HepG2 (cell line): ENCODE measurements at regions not wholly inside any gene's neighbourhood (a gene's known extent, or its start where the extent isn't known, plus 50 kb on each side); places are given as distances from the start of the nearest gene placed in this dataset.

ENCODE experiments used
- ATAC-seq: fragments of 200-7000 bp; cut with Tn5 transposase; 3 replicates; pipeline ENCODE4 v1.9.1; 2020; ENCODE audit warnings: mild to moderate bottlenecking, moderate library complexity
- BruUV-seq: library from RNA; stranded (reverse); fragments of 400-500 nt; replicated peaks from 2 replicates; lab custom pipeline; 2021; lab: Mats Ljungman, UMichigan
- CTCF ChIA-PET: fragments of 300-600 bp; formaldehyde crosslinking; extraction: SDS; loops from one replicate; lab custom pipeline; 2021; ENCODE audit warnings: low total read pairs, inconsistent platforms, low intra/inter-chr PET ratio; lab: Yijun Ruan, JAX
- POLR2A ChIA-PET: fragments of 350-600 bp; sonication (Branson Sonifier 250); formaldehyde crosslinking; loops from one replicate; lab custom pipeline; 2020; ENCODE audit warnings: antibody characterized with exemption, inconsistent platforms; lab: Yijun Ruan, JAX
- DNase-seq: peaks from one replicate; pipeline ENCODE4 v3.0.0-alpha.2; 2015; ENCODE audit warnings: low spot score
- FAIRE-seq: peaks from 3 replicates; lab custom pipeline; 2011; peaks lifted over from hg19 to GRCh38; lab: Jason Lieb, UNC
- H2AFZ ChIP-seq: one replicate; pipeline ENCODE4 v1.6.1; 2011; ENCODE audit warnings: low read length, inconsistent platforms
- H3K27ac ChIP-seq: fragments of 300-600 bp; 3 replicates; pipeline ENCODE4 v1.8.0; 2011; ENCODE audit warnings: mixed run types, mild to moderate bottlenecking, mixed read lengths, low read length, inconsistent platforms; ENCODE audit not compliant: insufficient read depth; ENCODE audit errors: extremely low read length
- H3K27me3 ChIP-seq, 2 experiments: fragments of 200-600 bp in 1 of 2; 2 replicates in 1 of 2; 3 replicates in 1 of 2; pipeline versions ENCODE4 v1.6.0 to v1.8.0; 2011; ENCODE audit warnings: low read length in 2 of 2, mild to moderate bottlenecking in 2 of 2, moderate library complexity in 2 of 2, inconsistent platforms in 1 of 2; ENCODE audit not compliant: insufficient read depth in 2 of 2, control insufficient read depth in 1 of 2
- H3K36me3 ChIP-seq, 2 experiments: fragments of 200-600 bp in 1 of 2; replicated peaks in 1 of 2; 2 replicates in 1 of 2; 3 replicates in 1 of 2; pipeline versions ENCODE4 v1.5.1 to v1.8.0; 2011; ENCODE audit warnings: low read length in 2 of 2, inconsistent platforms in 1 of 2; ENCODE audit not compliant: insufficient read depth in 2 of 2, control insufficient read depth in 1 of 2
- H3K4me1 ChIP-seq: 2 replicates; pipeline ENCODE4 v1.5.1; 2012; ENCODE audit warnings: low read length, inconsistent platforms; ENCODE audit not compliant: insufficient read depth
- H3K4me2 ChIP-seq: 2 replicates; pipeline ENCODE4 v1.6.0; 2011; ENCODE audit warnings: low read depth, low read length, inconsistent platforms
- H3K4me3 ChIP-seq, 3 experiments: fragments of 200-600 bp in 1 of 3; sonication (generic), shearing (Covaris generic) in 1 of 3; replicated peaks in 1 of 3; 2 replicates each; pipeline ENCODE4 v1.5.1; 2011 to 2016; ENCODE audit warnings: low read length in 3 of 3, inconsistent platforms in 2 of 3, low read depth in 2 of 3, mild to moderate bottlenecking in 2 of 3, control low read depth in 1 of 3, mixed read lengths in 1 of 3; ENCODE audit not compliant: insufficient read depth in 1 of 3
- H3K79me2 ChIP-seq: one replicate; pipeline ENCODE4 v1.6.1; 2011; ENCODE audit warnings: low read length, inconsistent platforms; ENCODE audit not compliant: insufficient read depth
- H3K9ac ChIP-seq: 2 replicates; pipeline ENCODE4 v1.6.0; 2011; ENCODE audit warnings: mild to moderate bottlenecking, low read depth, low read length, inconsistent platforms; ENCODE audit not compliant: insufficient read depth
- H3K9me3 ChIP-seq: 2 replicates; pipeline ENCODE4 v1.5.1; 2012; ENCODE audit warnings: mild to moderate bottlenecking, low read length
- H4K20me1 ChIP-seq: 2 replicates; pipeline ENCODE4 v1.6.0; 2011; ENCODE audit warnings: inconsistent platforms, mild to moderate bottlenecking, low read length, moderate library complexity; ENCODE audit not compliant: insufficient read depth
- ATF1 ChIP-seq: IDR thresholded peaks from 2 replicates; pipeline ENCODE4 v1.6.1; 2016; ENCODE audit warnings: mild to moderate bottlenecking, control low read depth
- ATRX ChIP-seq: sonication (generic); formaldehyde crosslinking; IDR thresholded peaks from 2 replicates; pipeline ENCODE4 v1.4.0; 2020; ENCODE audit warnings: missing genetic modification reagents, borderline replicate concordance
- GATA4 ChIP-seq: sonication (generic); IDR thresholded peaks from 2 replicates; pipeline ENCODE4 v1.6.1; 2016; ENCODE audit warnings: antibody characterized with exemption, low read depth, borderline replicate concordance
- GTF2F1 ChIP-seq: fragments of 150-350 bp; IDR thresholded peaks from 2 replicates; pipeline ENCODE4 v1.6.1; 2014; ENCODE audit warnings: low read length
- IKZF1 ChIP-seq: fragments of 450-650 bp; IDR thresholded peaks from 2 replicates; pipeline ENCODE4 v1.7.1; 2016
- JUNB ChIP-seq: sonication (generic); formaldehyde crosslinking; IDR thresholded peaks from 2 replicates; pipeline ENCODE4 v1.8.0; 2022; ENCODE audit warnings: missing genetic modification reagents, mild to moderate bottlenecking, borderline replicate concordance
- MBNL3 ChIP-seq: fragments of 250-450 bp; sonication (Bioruptor Pico); conservative IDR thresholded peaks from 2 replicates; pipeline ENCODE4 v1.8.0; 2022; ENCODE audit warnings: mild to moderate bottlenecking, inconsistent platforms
- MZF1 ChIP-seq: sonication (generic); formaldehyde crosslinking; IDR thresholded peaks from 2 replicates; pipeline ENCODE4 v1.8.1; 2023; ENCODE audit warnings: mild to moderate bottlenecking, missing genetic modification reagents, borderline replicate concordance
- ZNF737 ChIP-seq: sonication (generic); formaldehyde crosslinking; IDR thresholded peaks from 2 replicates; pipeline ENCODE4 v1.5.0; 2020; ENCODE audit warnings: missing genetic modification reagents, mild to moderate bottlenecking, borderline replicate concordance
- ZSCAN31 ChIP-seq: sonication (generic); formaldehyde crosslinking; IDR thresholded peaks from 2 replicates; pipeline ENCODE4 v1.5.0; 2020; ENCODE audit warnings: low read depth, mild to moderate bottlenecking, missing genetic modification reagents
- WGBS: methylation state at CpG from one replicate; pipeline ENCODE4 v1.1.6; 2017; ENCODE audit warnings: low lambda C conversion rate; 5-methylcytosine and 5-hydroxymethylcytosine counted together
- in situ Hi-C: cut with HindIII; loops from 2 replicates; pipeline ENCODE4 v1.10.0; 2017; ENCODE audit warnings: low pct_unique_long_range_greater_than_20kb; ENCODE audit not compliant: extremely low pct_ligation_motif_present
- intact Hi-C: fragments of 100-400 bp; cut with micrococcal nuclease; formaldehyde crosslinking; loops from one replicate; pipeline ENCODE4 v1.10.0; 2022; ENCODE audit not compliant: unreplicated experiment
- TF ChIP-seq, protein P1 (sequence below): sonication (generic); formaldehyde crosslinking; conservative IDR thresholded peaks from 2 replicates; pipeline ENCODE4 v1.4.0; 2020; ENCODE audit warnings: mild to moderate bottlenecking, missing genetic modification reagents, moderate library complexity
- TF ChIP-seq, protein P2 (sequence below): sonication (generic); formaldehyde crosslinking; IDR thresholded peaks from 2 replicates; pipeline ENCODE4 v1.5.1; 2020; ENCODE audit warnings: mild to moderate bottlenecking, missing genetic modification reagents, moderate library complexity
- TF ChIP-seq, protein P3 (sequence below): sonication (generic); formaldehyde crosslinking; IDR thresholded peaks from 2 replicates; pipeline ENCODE4 v1.4.0; 2020; ENCODE audit warnings: mild to moderate bottlenecking, missing genetic modification reagents

DNA sequence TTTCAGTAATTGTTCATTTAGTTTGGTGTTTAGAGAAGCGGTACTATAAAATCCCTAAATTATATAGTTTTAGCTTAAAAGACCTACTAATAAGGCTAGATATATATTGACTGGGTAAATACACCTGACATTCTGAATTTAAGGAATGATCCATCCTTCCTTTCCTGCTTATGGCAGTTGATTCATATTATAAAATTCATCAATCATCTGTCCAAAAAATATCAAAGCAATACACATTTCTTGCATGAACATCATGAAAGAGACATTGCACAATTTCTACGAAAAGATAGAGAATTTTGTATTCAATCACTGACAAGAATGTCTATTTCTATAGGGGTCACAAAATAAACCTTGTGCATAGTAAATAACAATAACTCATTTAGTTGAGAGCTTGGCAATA lies 514.9 kb downstream of the SLITRK6 start:
- H3K4me3 ChIP-seq, result no peak overlapping the region
- no peaks in the 10 kb centered on the region for H4K20me1 ChIP-seq
- no peaks in the 10 kb centered on the region for H3K27me3 ChIP-seq
- in situ Hi-C loops, result no loop called here
- 24% methylated on average over 2 of the region's 2 CpGs for WGBS
- H3K4me1 ChIP-seq, result no peaks in the 10 kb centered on the region
- H3K9me3 ChIP-seq, result no peaks in the 10 kb centered on the region
- no peak for TF ChIP-seq GATA4
- no peak for TF ChIP-seq ATRX
- no peak for TF ChIP-seq MBNL3 (CRISPR knock-in tag)
- TF ChIP-seq, protein P1, sequence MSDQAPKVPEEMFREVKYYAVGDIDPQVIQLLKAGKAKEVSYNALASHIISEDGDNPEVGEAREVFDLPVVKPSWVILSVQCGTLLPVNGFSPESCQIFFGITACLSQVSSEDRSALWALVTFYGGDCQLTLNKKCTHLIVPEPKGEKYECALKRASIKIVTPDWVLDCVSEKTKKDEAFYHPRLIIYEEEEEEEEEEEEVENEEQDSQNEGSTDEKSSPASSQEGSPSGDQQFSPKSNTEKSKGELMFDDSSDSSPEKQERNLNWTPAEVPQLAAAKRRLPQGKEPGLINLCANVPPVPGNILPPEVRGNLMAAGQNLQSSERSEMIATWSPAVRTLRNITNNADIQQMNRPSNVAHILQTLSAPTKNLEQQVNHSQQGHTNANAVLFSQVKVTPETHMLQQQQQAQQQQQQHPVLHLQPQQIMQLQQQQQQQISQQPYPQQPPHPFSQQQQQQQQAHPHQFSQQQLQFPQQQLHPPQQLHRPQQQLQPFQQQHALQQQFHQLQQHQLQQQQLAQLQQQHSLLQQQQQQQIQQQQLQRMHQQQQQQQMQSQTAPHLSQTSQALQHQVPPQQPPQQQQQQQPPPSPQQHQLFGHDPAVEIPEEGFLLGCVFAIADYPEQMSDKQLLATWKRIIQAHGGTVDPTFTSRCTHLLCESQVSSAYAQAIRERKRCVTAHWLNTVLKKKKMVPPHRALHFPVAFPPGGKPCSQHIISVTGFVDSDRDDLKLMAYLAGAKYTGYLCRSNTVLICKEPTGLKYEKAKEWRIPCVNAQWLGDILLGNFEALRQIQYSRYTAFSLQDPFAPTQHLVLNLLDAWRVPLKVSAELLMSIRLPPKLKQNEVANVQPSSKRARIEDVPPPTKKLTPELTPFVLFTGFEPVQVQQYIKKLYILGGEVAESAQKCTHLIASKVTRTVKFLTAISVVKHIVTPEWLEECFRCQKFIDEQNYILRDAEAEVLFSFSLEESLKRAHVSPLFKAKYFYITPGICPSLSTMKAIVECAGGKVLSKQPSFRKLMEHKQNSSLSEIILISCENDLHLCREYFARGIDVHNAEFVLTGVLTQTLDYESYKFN (CRISPR knock-in tag), result no peak
- no peak for TF ChIP-seq IKZF1
- TF ChIP-seq ZNF737 (CRISPR knock-in tag), result no peak
- no peak for TF ChIP-seq ATF1 (CRISPR knock-in tag)
- TF ChIP-seq JUNB (CRISPR knock-in tag), result no peak
- TF ChIP-seq, protein P2, sequence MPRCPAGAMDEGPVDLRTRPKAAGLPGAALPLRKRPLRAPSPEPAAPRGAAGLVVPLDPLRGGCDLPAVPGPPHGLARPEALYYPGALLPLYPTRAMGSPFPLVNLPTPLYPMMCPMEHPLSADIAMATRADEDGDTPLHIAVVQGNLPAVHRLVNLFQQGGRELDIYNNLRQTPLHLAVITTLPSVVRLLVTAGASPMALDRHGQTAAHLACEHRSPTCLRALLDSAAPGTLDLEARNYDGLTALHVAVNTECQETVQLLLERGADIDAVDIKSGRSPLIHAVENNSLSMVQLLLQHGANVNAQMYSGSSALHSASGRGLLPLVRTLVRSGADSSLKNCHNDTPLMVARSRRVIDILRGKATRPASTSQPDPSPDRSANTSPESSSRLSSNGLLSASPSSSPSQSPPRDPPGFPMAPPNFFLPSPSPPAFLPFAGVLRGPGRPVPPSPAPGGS (CRISPR knock-in tag), result no peak
- TF ChIP-seq ZSCAN31 (CRISPR knock-in tag), result no peak
- no peak for TF ChIP-seq GTF2F1
- no peak for TF ChIP-seq MZF1 (CRISPR knock-in tag)
- TF ChIP-seq, protein P3, sequence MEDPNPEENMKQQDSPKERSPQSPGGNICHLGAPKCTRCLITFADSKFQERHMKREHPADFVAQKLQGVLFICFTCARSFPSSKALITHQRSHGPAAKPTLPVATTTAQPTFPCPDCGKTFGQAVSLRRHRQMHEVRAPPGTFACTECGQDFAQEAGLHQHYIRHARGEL (CRISPR knock-in tag), result no peak
- FAIRE-seq (no peak), DNase-seq (no peak), ATAC-seq (no peak)
- no peak overlapping the region for H3K4me2 ChIP-seq
- H3K27ac ChIP-seq, result no peak overlapping the region
- no peak overlapping the region for H3K9ac ChIP-seq
- H3K36me3 ChIP-seq, result no peaks in the 10 kb centered on the region
- ChIA-PET CTCF (no interaction called here), POLR2A (no interaction called here)
- no peak overlapping the region for H2AFZ ChIP-seq
- intact Hi-C loops, result no loop called here
- no TSS peak for BruUV-seq
- H3K79me2 ChIP-seq, result no peaks in the 10 kb centered on the region
